ENCODE measurements at regions not wholly inside any gene's neighbourhood (a gene's known extent, or its start where the extent isn't known, plus 50 kb on each side); places are given as distances from the start of the nearest gene placed in this dataset.
"Not testable (repeated sequence)": the region's sequence is repeated elsewhere in the genome, so short reads cannot be mapped to it uniquely, and the experiment has no call there.

- DNase-seq = no peak
Measured at GRCh38 chr3:110902453-110903085, 169.0 kb upstream of the NECTIN3 start.

- DNase-seq = peak; percentile 6
Measured at GRCh38 chr3:110903771-110904519, 167.7 kb upstream of the NECTIN3 start.

- DNase-seq = no peak
Measured at GRCh38 chr3:110904520-110904890, 167.1 kb upstream of the NECTIN3 start.

- no peak for DNase-seq
Measured at GRCh38 chr3:110905121-110905520, 166.5 kb upstream of the NECTIN3 start.

- no peak for DNase-seq
Measured at GRCh38 chr3:110909839-110910238, 161.8 kb upstream of the NECTIN3 start.

GRCh38 chr3:110910346-110910955 is 161.2 kb upstream of the NECTIN3 start:
- DNase-seq = no peak

- no peak for DNase-seq
Measured at GRCh38 chr3:110918963-110919362, 152.7 kb upstream of the NECTIN3 start.

GRCh38 chr3:110925798-110926197 is 145.8 kb upstream of the NECTIN3 start:
- DNase-seq = no peak

GRCh38 chr3:110928016-110928662 is 143.5 kb upstream of the NECTIN3 start:
- DNase-seq = no peak

- DNase-seq = peak; percentile 33
Measured at GRCh38 chr3:110929816-110930215, 141.8 kb upstream of the NECTIN3 start.

- peak; percentile 90 for DNase-seq
Measured at GRCh38 chr3:110932567-110932966, 139.0 kb upstream of the NECTIN3 start.

GRCh38 chr3:110933821-110934426 is 137.7 kb upstream of the NECTIN3 start:
- peak; percentile 58 for DNase-seq

- DNase-seq = no peak
Measured at GRCh38 chr3:110938629-110939028, 133.0 kb upstream of the NECTIN3 start.

GRCh38 chr3:110940055-110940454 is 131.6 kb upstream of the NECTIN3 start:
- DNase-seq = no peak

- DNase-seq = no peak
Measured at GRCh38 chr3:110944782-110945181, 126.8 kb upstream of the NECTIN3 start.

- DNase-seq = peak; percentile 22
Measured at GRCh38 chr3:110946810-110947209, 124.8 kb upstream of the NECTIN3 start.

GRCh38 chr3:110949194-110949593 is 122.4 kb upstream of the NECTIN3 start:
- not testable (repeated sequence) for DNase-seq

GRCh38 chr3:110955301-110955880 is 116.2 kb upstream of the NECTIN3 start:
- DNase-seq = peak; percentile 44

GRCh38 chr3:110956081-110956480 is 115.5 kb upstream of the NECTIN3 start:
- DNase-seq = no peak

- DNase-seq = no peak
Measured at GRCh38 chr3:110957247-110958025, 114.2 kb upstream of the NECTIN3 start.

- DNase-seq = no peak
Measured at GRCh38 chr3:110958313-110959147, 113.1 kb upstream of the NECTIN3 start.

All from fibroblast of skin of scalp (primary cell).